ENCODE measurements at regions not wholly inside any gene's neighbourhood (a gene's known extent, or its start where the extent isn't known, plus 50 kb on each side); places are given as distances from the start of the nearest gene placed in this dataset.
"Not testable (repeated sequence)": the region's sequence is repeated elsewhere in the genome, so short reads cannot be mapped to it uniquely, and the experiment has no call there.

DNA sequence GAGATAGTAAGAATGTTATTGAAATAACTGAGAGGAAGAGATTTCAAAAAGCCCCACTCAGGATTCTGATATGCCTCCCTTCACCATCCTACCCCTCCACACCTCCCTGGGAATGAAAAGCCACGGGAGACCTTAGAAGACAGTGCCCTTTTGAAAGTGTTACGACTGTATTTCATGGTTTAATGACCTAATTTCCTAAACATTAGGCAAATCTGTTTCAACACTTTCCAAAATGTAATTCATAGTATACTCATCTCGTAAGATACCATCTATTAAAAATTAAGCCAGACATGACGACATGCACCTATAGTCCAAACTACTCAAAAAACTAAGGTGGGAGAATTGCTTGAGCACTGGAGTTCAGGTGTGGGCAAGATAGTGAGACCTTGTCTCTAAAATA lies 106.3 kb downstream of the HNRNPD start:
- Mint-ChIP-seq H3K4me1 (no peaks in the 10 kb centered on the region), H3K4me3 (no peak overlapping the region), H3K27me3 (peaks cover 8% of the 10 kb centered on the region), H3K36me3 (ENCODE audit: low read depth) (no peaks in the 10 kb centered on the region), H3K27ac (no peak overlapping the region), H3K9me3 (no peaks in the 10 kb centered on the region)
- no peak for ATAC-seq (replicated peaks)

DNA sequence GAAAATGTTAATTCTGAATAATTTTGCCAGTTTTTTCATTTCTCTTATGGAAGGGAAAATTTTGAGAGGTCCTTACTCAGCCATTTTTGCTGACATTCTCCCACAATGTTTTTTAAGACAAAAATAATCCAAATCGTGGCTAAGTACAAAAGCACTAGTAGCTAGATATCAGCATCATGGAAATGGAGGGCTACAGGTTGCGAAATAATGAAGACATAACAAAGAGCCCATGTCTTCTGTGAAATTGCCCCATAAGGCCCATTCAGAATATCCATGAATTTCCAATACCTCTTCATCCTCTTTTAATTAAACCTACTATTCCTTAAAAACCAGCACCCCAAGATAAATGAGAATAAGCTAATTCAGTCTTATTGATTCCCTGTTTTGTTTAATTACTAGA lies 107.4 kb downstream of the HNRNPD start:
- Mint-ChIP-seq H3K36me3 (ENCODE audit: low read depth) (no peaks in the 10 kb centered on the region), H3K4me3 (no peak overlapping the region), H3K4me1 (no peaks in the 10 kb centered on the region), H3K27me3 (peaks cover 10% of the 10 kb centered on the region), H3K27ac (no peak overlapping the region), H3K9me3 (no peaks in the 10 kb centered on the region)
- no peak for ATAC-seq (replicated peaks)

DNA sequence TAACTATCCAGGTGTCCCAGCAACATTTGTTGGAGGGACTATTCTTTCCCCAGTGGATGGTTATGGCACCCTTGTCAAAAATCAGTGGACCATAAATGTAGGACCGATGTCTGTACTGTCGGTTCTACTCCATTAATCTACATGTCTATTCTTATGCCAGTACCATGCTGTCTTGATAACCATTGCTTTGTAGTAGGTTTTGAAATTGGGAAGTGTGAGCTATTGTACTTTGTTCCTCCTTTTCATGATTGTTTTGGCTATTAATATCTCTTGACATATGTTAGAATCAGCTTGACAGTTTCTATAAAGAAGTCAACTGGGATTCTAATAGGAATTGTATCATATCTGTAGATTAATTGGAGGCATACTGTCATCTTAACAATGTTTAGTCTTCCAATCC lies 112.7 kb downstream of the HNRNPD start:
- Mint-ChIP-seq H3K27ac (no peak overlapping the region), H3K36me3 (ENCODE audit: low read depth) (no peaks in the 10 kb centered on the region), H3K4me3 (no peak overlapping the region), H3K9me3 (no peaks in the 10 kb centered on the region), H3K27me3 (peaks cover 10% of the 10 kb centered on the region), H3K4me1 (no peaks in the 10 kb centered on the region)
- ATAC-seq (replicated peaks): no peak

DNA sequence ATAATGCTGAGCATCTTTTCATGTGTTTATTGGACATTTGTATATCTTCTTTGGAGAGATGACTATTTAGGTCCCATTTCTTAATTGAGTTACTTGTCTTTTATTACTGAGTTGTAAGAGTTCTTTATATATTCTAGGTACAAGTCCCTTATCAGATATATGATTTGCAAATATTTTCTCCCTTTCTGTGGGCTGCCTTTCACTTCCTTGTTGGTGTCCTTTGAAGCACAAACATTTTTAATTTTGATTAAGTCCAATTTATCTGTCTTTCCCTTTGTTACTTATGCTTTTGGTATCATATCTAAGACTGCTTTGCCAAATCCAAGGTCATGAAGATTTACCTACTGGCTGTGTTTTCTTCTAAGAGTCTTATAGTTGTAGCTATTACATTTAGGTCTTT lies 113.2 kb downstream of the HNRNPD start:
- H3K27me3 Mint-ChIP-seq: peaks cover 10% of the 10 kb centered on the region
- no peaks in the 10 kb centered on the region for H3K9me3 Mint-ChIP-seq
- H3K27ac Mint-ChIP-seq: no peak overlapping the region
- no peaks in the 10 kb centered on the region for H3K36me3 Mint-ChIP-seq (ENCODE audit: low read depth)
- ATAC-seq (replicated peaks): no peak
- no peak overlapping the region for H3K4me3 Mint-ChIP-seq
- no peaks in the 10 kb centered on the region for H3K4me1 Mint-ChIP-seq

DNA sequence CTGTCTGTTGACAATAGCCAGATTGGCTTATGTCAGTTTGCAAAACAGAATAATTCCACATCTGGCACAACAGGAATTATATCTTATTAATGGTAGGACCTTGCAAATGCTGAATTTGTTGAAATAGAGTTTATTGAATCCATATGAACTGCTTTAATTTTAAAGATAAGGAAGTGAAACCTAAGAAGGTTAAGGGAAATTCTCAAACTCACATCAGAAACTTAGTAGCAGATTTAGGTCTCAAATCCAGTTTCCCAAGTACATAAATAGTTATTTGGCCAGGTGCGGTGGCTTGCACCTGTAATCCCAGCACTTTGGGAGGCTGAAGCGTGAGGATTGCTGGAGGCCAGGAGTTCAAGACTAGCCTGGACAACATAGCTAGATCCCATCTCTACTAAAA lies 117.1 kb downstream of the HNRNPD start:
- no peaks in the 10 kb centered on the region for H3K4me1 Mint-ChIP-seq
- no peak overlapping the region for H3K27ac Mint-ChIP-seq
- H3K4me3 Mint-ChIP-seq: no peak overlapping the region
- ATAC-seq (replicated peaks): no peak
- H3K9me3 Mint-ChIP-seq: no peaks in the 10 kb centered on the region
- no peaks in the 10 kb centered on the region for H3K36me3 Mint-ChIP-seq (ENCODE audit: low read depth)
- no peaks in the 10 kb centered on the region for H3K27me3 Mint-ChIP-seq

DNA sequence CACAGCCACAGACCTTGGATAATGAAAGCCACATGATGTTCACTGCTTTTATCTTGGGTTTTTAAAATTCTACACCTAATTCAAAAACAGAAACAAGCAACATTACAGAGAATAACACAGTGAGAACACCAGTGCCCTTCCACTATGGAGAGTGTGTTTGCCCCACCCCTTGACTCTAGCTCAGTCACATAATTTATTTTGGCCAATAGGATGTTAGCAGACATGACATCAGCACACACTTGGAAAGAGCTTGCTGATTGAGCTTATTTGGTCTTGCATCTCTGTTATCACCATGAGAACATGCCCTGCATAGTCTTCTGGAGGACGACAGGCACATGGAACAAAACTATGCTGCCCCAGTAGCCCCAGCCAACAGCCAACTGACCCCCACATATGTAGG lies 118.1 kb downstream of the HNRNPD start:
- no peaks in the 10 kb centered on the region for H3K4me1 Mint-ChIP-seq

DNA sequence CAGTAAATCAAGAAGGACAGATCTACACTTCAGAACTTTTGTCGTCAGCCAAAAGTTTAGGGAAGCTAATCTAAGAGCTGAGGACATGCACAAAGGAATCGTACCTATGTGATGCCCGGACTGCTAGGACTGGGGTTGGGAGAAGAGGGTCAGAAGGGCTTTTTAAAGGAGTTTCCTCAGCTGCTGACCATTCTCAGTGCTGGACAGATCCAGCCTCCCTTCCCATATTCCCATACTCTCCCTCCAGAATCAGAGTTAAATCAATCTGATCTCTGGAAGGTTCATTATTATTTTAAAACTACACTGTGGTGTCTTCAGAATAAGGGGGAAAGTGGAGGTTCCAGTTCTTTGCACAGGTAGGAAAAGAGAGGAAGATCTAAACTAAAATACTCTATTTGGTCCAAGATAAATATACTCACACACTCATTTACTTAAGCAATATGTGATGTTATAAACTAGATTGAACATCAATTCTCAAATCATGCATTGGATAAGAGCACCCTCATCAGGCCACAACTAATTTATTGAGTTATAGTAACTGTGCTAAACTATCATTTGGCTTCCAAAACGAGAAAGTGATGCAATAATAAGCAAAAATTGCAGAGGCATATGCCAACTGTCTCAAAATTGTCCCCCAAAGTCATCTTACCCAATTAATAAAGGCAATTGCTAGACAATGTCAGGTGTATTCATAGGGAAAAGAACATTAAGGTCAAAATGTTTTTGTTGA lies 124.7 kb downstream of the HNRNPD start:
- H3K9me3 Mint-ChIP-seq: no peaks in the 10 kb centered on the region
- no peaks in the 10 kb centered on the region for H3K4me1 Mint-ChIP-seq
- peaks cover 4% of the 10 kb centered on the region for H3K27me3 Mint-ChIP-seq
- no peak overlapping the region for H3K4me3 Mint-ChIP-seq
- H3K27ac Mint-ChIP-seq: no peak overlapping the region
- H3K36me3 Mint-ChIP-seq (ENCODE audit: low read depth): no peaks in the 10 kb centered on the region
- ATAC-seq (replicated peaks): no peak

More for the DNA sequence above, 118.1 kb downstream of the HNRNPD start:
- H3K4me3 Mint-ChIP-seq: no peak overlapping the region
- no peaks in the 10 kb centered on the region for H3K9me3 Mint-ChIP-seq
- no peaks in the 10 kb centered on the region for H3K36me3 Mint-ChIP-seq (ENCODE audit: low read depth)
- no peak overlapping the region for H3K27ac Mint-ChIP-seq
- no peaks in the 10 kb centered on the region for H3K27me3 Mint-ChIP-seq
- no peak for ATAC-seq (replicated peaks)

DNA sequence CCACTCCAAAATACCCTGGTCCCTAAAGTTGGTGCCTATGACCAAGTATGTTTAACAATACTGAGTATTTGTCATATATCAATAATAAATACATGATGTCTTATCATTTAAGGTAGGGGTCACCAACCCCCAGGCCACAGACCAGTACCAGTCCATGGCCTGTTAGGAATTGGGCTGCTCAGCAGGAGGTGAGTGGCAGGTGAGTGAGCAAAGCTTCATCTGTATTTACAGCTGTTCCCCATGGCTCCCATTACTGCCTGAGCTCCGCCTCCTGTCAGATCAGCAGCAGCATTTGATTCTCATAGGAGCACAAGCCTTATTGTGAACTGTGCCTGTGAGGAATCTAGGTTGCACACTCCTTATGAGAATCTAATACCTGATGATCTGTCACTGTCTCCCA lies 126.2 kb downstream of the HNRNPD start:
- no peaks in the 10 kb centered on the region for H3K36me3 Mint-ChIP-seq (ENCODE audit: low read depth)

DNA sequence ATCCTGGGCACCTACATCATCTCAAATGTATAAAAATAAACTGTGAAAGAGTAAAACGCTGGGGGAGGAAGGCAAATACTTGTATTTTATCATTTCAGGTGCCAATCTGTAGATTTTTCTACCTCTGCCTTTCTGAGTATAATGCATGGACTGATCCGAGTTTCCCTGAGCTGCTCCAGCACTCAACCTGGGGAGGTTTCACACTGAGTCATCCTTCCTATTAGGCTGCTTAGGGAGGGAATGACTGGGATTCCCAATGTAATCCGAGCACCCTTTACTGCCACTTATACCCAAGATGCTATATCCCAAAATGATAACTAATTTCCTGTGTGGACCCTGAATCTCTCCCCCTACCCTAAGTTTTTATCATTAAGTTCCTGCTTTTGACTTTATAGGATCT lies 126.6 kb downstream of the HNRNPD start:
- H3K4me3 Mint-ChIP-seq: no peak overlapping the region
- H3K27me3 Mint-ChIP-seq: peaks cover 4% of the 10 kb centered on the region
- no peaks in the 10 kb centered on the region for H3K9me3 Mint-ChIP-seq
- no peak overlapping the region for H3K27ac Mint-ChIP-seq
- H3K4me1 Mint-ChIP-seq: no peaks in the 10 kb centered on the region
- no peaks in the 10 kb centered on the region for H3K36me3 Mint-ChIP-seq (ENCODE audit: low read depth)
- no peak for ATAC-seq (replicated peaks)

More for the DNA sequence above, 126.2 kb downstream of the HNRNPD start:
- H3K27ac Mint-ChIP-seq: no peak overlapping the region
- H3K4me1 Mint-ChIP-seq: no peaks in the 10 kb centered on the region
- no peak for ATAC-seq (replicated peaks)
- H3K27me3 Mint-ChIP-seq: peaks cover 4% of the 10 kb centered on the region
- no peaks in the 10 kb centered on the region for H3K9me3 Mint-ChIP-seq
- H3K4me3 Mint-ChIP-seq: no peak overlapping the region

DNA sequence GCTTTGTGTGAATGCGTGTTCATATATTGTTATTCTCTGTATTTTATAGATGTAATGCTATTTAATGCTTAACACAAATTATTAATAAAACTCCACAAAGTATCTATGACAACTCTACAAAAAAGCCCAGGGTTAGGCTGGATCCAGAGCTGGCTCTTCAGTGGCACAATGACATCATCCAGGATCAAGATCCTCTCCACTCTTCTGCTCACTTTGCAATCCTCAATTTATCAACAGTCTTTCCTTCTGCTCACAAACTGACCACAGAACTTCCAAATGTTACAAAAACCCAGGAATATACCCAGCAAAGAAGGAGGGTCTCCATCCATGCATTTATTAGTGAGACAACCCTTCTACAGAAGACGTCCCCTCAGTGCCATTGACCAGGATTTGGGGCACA lies 132.3 kb downstream of the HNRNPD start:
- Mint-ChIP-seq H3K36me3 (ENCODE audit: low read depth) (no peaks in the 10 kb centered on the region), H3K4me3 (no peak overlapping the region), H3K27me3 (peaks cover 1% of the 10 kb centered on the region), H3K27ac (no peak overlapping the region), H3K9me3 (no peaks in the 10 kb centered on the region), H3K4me1 (no peaks in the 10 kb centered on the region)
- ATAC-seq (replicated peaks): no peak

DNA sequence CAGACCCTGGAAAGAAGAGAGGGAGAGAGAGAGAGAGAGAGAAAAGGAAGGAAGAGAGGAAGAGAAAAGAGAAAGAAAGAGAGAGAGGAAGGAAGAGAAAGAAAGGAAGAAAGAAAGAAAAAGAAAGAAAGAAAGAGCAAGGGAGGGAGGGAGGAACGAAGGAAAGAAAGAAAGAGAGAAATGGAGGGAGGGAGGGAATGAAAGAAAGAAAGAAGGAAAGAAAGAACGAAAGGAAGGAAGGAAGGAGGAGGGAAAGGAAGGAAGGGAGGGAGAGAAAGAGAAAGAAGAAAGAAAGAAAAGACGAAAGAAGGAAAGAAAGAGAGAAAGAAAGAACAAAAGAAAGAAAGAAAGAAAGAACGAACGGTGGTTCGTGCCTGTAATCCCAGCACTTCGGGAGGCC lies 133.4 kb downstream of the HNRNPD start:
- no peak for ATAC-seq (replicated peaks)
- Mint-ChIP-seq H3K27me3 (peaks cover 8% of the 10 kb centered on the region), H3K36me3 (ENCODE audit: low read depth) (no peaks in the 10 kb centered on the region), H3K9me3 (no peaks in the 10 kb centered on the region), H3K27ac (no peak overlapping the region), H3K4me3 (no peak overlapping the region), H3K4me1 (no peaks in the 10 kb centered on the region)

DNA sequence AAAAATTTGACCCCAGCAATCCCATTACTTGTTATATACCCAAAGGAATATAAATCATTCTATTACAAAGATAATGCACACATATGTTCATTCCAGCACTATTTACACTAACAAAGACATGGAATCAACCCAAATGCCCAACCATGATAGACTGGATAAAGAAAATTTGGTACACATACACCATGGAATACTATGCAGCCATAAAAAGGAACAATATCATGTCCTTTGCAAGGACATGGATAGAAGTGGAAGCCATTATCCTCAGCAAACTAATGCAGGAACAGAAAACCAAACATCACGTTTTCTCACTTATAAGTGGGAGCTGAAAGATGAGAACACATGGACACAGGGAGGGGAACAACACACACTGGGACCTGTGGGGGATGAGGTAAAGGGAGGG lies 136.6 kb downstream of the HNRNPD start:
- H3K36me3 Mint-ChIP-seq (ENCODE audit: low read depth); H3K9me3 Mint-ChIP-seq; ATAC-seq (replicated peaks); H3K4me1 Mint-ChIP-seq; H3K27ac Mint-ChIP-seq; H3K4me3 Mint-ChIP-seq: not testable (repeated sequence)
- H3K27me3 Mint-ChIP-seq: peaks cover 12% of the 10 kb centered on the region

DNA sequence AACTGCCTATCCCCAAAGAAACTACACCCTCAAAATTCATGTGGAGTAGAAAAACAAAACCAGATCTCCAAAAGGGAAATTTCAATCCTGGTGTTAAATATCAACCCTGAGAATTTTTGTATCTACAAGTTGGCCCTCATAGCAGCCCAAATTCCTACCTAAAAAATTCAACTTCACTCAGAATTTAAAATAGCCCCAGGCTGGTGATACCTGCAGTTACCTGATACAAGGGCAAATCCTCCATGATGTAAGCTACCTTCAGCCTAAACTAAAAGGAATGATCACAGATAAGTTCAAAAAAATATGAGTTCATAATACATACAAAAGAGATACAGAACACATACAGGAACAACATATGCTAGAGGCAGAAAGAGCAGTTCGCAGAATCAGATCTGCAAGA lies 138.4 kb downstream of the HNRNPD start:
- Mint-ChIP-seq H3K9me3 (no peaks in the 10 kb centered on the region), H3K27ac (no peak overlapping the region), H3K4me1 (no peaks in the 10 kb centered on the region), H3K27me3 (peaks cover 20% of the 10 kb centered on the region), H3K36me3 (ENCODE audit: low read depth) (no peaks in the 10 kb centered on the region), H3K4me3 (no peak overlapping the region)
- ATAC-seq (replicated peaks): no peak

DNA sequence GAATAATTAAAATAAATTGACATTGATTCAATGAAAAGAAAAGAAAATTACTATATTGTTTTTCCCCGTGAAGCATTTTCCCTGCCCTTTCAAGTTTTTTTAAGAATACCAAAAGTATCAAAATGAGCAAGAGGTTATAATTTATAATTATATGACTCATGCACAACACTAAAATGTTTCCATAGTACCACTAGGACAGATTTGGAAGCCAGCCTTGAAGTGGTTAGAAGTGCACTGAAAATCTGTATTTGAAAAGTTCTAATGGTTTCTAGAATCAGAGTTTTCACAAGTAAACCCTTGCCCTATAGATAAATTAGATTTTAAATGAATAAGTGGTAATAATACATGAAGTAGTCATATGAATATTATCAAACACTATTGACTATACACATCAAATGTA lies 140.9 kb downstream of the HNRNPD start:
- Mint-ChIP-seq H3K27ac (no peak overlapping the region), H3K36me3 (ENCODE audit: low read depth) (no peaks in the 10 kb centered on the region), H3K9me3 (no peaks in the 10 kb centered on the region), H3K27me3 (peaks cover 24% of the 10 kb centered on the region), H3K4me1 (no peaks in the 10 kb centered on the region), H3K4me3 (no peak overlapping the region)
- ATAC-seq (replicated peaks): no peak

DNA sequence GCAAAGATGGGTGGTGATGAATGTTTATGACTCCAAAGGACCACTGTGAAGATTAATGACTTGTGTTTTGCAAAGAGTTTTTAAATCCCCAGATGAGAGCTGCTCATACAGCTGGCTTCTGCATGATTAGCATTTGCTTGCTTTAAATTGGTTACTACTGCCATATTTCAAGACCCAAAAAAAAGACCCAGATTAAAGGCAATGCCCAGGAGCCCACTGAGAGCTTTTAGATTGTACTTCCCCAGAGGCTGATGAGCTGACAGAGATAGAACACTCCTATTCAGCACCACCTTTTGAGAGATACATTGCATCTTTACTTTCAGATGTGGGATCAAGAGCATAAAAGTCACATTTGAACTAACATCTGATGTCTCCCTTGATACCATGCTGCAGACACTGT lies 142.0 kb downstream of the HNRNPD start:
- Mint-ChIP-seq H3K27me3 (peaks cover 24% of the 10 kb centered on the region), H3K9me3 (no peaks in the 10 kb centered on the region), H3K27ac (no peak overlapping the region), H3K36me3 (ENCODE audit: low read depth) (no peaks in the 10 kb centered on the region), H3K4me1 (no peaks in the 10 kb centered on the region), H3K4me3 (no peak overlapping the region)
- no peak for ATAC-seq (replicated peaks)

DNA sequence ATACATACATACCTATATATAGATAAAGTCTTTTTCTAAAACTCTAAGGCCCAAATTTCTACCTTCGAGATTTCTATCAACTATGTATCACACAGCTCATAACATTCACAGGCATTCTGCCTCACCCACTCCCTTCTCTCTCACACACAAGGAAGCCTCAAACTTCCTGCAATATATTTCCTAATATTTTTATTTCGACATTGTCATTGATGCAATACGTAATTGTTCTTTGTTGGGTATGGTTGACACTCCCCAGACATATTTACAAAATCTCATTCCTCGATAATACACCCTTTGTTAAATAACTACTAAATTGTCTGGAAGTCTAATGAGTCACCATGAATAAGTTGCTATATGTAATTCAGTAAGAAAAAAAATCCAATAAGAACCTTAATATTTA lies 143.5 kb downstream of the HNRNPD start:
- H3K9me3 Mint-ChIP-seq: no peaks in the 10 kb centered on the region
- H3K4me1 Mint-ChIP-seq: no peaks in the 10 kb centered on the region
- no peak for ATAC-seq (replicated peaks)
- H3K4me3 Mint-ChIP-seq: no peak overlapping the region
- no peak overlapping the region for H3K27ac Mint-ChIP-seq
- no peaks in the 10 kb centered on the region for H3K36me3 Mint-ChIP-seq (ENCODE audit: low read depth)
- peaks cover 16% of the 10 kb centered on the region for H3K27me3 Mint-ChIP-seq

Measured in activated T-helper 17 cell treated with anti-CD3 and anti-CD28 coated beads, Interleukin-2, amount 50 U/mL, for 72 hours (primary cell).